Subcutaneous abdominal adipose tissue (tissue), 5 donors: ENCODE measurements at regions not wholly inside any gene's neighbourhood (a gene's known extent, or its start where the extent isn't known, plus 50 kb on each side); places are given as distances from the start of the nearest gene placed in this dataset.
"Not testable (repeated sequence)": the region's sequence is repeated elsewhere in the genome, so short reads cannot be mapped to it uniquely, and the experiment has no call there.

Source experiments
- H3K27ac ChIP-seq: one replicate; pipeline ENCODE4 v1.7.0; 2013; ENCODE audit warnings: low read depth, mild to moderate bottlenecking, inconsistent platforms, low read length, moderate library complexity
- H3K27me3 ChIP-seq, 5 donors: one replicate each; pipeline ENCODE4 v1.7.0; 2013; ENCODE audit warnings: low read length in 5 of 5, inconsistent platforms in 1 of 5; ENCODE audit not compliant: control insufficient read depth in 5 of 5, insufficient read depth in 4 of 5
- H3K36me3 ChIP-seq, 5 donors: one replicate each; pipeline ENCODE4 v1.7.0; 2013; ENCODE audit warnings: low read length in 5 of 5; ENCODE audit not compliant: control insufficient read depth in 5 of 5, insufficient read depth in 5 of 5
- H3K4me1 ChIP-seq, 5 donors: one replicate each; pipeline ENCODE4 v1.7.0; 2013; ENCODE audit warnings: low read length in 5 of 5, mild to moderate bottlenecking in 3 of 5, moderate library complexity in 1 of 5; ENCODE audit not compliant: control insufficient read depth in 5 of 5, insufficient read depth in 5 of 5
- H3K4me3 ChIP-seq, 5 donors: one replicate each; pipeline ENCODE4 v1.7.0; 2013; ENCODE audit warnings: low read length in 5 of 5, low read depth in 1 of 5
- H3K9ac ChIP-seq, 5 donors: one replicate each; pipeline ENCODE4 v1.7.0; 2013; ENCODE audit warnings: low read length in 5 of 5, mild to moderate bottlenecking in 4 of 5, moderate library complexity in 3 of 5
- H3K9me3 ChIP-seq, 5 donors: one replicate each; pipeline ENCODE4 v1.7.0; 2013; ENCODE audit warnings: low read length in 5 of 5; ENCODE audit not compliant: control insufficient read depth in 5 of 5
- donor health status: healthy.
- donor health status: healthy.
- donor health status: healthy.
- donor health status: healthy.
- donor health status: healthy.

- no peaks in the 10 kb centered on the region for H3K4me1 ChIP-seq
- H3K4me3 ChIP-seq: no peak overlapping the region
- no peaks in the 10 kb centered on the region for H3K27me3 ChIP-seq
- H3K9me3 ChIP-seq: no peaks in the 10 kb centered on the region
- no peak overlapping the region for H3K27ac ChIP-seq
- no peaks in the 10 kb centered on the region for H3K36me3 ChIP-seq
- H3K9ac ChIP-seq: no peak overlapping the region
These were observed 92.3 kb upstream of the ETV3 start for GRCh38 chr1:157230500-157230899.

GRCh38 chr1:157227700-157228099 lies 89.5 kb upstream of the ETV3 start:
- H3K36me3 ChIP-seq: no peaks in the 10 kb centered on the region
- H3K9ac ChIP-seq: no peak overlapping the region
- no peak overlapping the region for H3K27ac ChIP-seq
- H3K9me3 ChIP-seq: peaks cover 0 to 5% (median 0%) of the 10 kb centered on the region in 5 donors
- H3K4me1 ChIP-seq: no peaks in the 10 kb centered on the region
- peaks cover 0 to 4% (median 0%) of the 10 kb centered on the region in 5 donors for H3K27me3 ChIP-seq
- no peak overlapping the region for H3K4me3 ChIP-seq

GRCh38 chr1:157226739-157227138 lies 88.5 kb upstream of the ETV3 start:
- peaks cover 0 to 5% (median 0%) of the 10 kb centered on the region in 5 donors for H3K9me3 ChIP-seq
- H3K9ac ChIP-seq: no peak overlapping the region
- no peak overlapping the region for H3K4me3 ChIP-seq
- no peak overlapping the region for H3K27ac ChIP-seq
- no peaks in the 10 kb centered on the region for H3K36me3 ChIP-seq
- H3K27me3 ChIP-seq: peaks cover 0 to 4% (median 0%) of the 10 kb centered on the region in 5 donors
- no peaks in the 10 kb centered on the region for H3K4me1 ChIP-seq

GRCh38 chr1:157219600-157219999 lies 81.4 kb upstream of the ETV3 start:
- Histone ChIP-seq H3K36me3 (no peaks in the 10 kb centered on the region), H3K4me1 (no peaks in the 10 kb centered on the region), H3K27ac (no peak overlapping the region), H3K27me3 (peaks cover 0 to 22% (median 8%) of the 10 kb centered on the region in 5 donors), H3K9me3 (peaks cover 0 to 12% (median 6%) of the 10 kb centered on the region in 5 donors), H3K9ac (no peak overlapping the region), H3K4me3 (no peak overlapping the region)

GRCh38 chr1:157219182-157219581 lies 81.0 kb upstream of the ETV3 start:
- Histone ChIP-seq H3K36me3 (no peaks in the 10 kb centered on the region), H3K4me3 (no peak overlapping the region), H3K9me3 (peaks cover 0 to 15% (median 6%) of the 10 kb centered on the region in 5 donors), H3K27me3 (peaks cover 0 to 22% (median 8%) of the 10 kb centered on the region in 5 donors), H3K9ac (no peak overlapping the region), H3K4me1 (no peaks in the 10 kb centered on the region), H3K27ac (no peak overlapping the region)

GRCh38 chr1:157218671-157219070 lies 80.5 kb upstream of the ETV3 start:
- peaks cover 0 to 21% (median 6%) of the 10 kb centered on the region in 5 donors for H3K9me3 ChIP-seq

GRCh38 chr1:157217486-157217885 lies 79.3 kb upstream of the ETV3 start:
- Histone ChIP-seq H3K27me3 (peaks cover 0 to 22% (median 8%) of the 10 kb centered on the region in 5 donors), H3K36me3 (no peaks in the 10 kb centered on the region), H3K27ac (no peak overlapping the region), H3K9ac (no peak overlapping the region), H3K4me1 (no peaks in the 10 kb centered on the region), H3K9me3 (peaks cover 0 to 22% (median 6%) of the 10 kb centered on the region in 5 donors), H3K4me3 (no peak overlapping the region)

More at GRCh38 chr1:157218671-157219070, 80.5 kb upstream of the ETV3 start:
- no peak overlapping the region for H3K27ac ChIP-seq
- H3K4me3 ChIP-seq: no peak overlapping the region
- H3K4me1 ChIP-seq: no peaks in the 10 kb centered on the region
- no peak overlapping the region for H3K9ac ChIP-seq
- no peaks in the 10 kb centered on the region for H3K36me3 ChIP-seq
- H3K27me3 ChIP-seq: peaks cover 0 to 22% (median 8%) of the 10 kb centered on the region in 5 donors

- Histone ChIP-seq H3K4me3 (no peak overlapping the region), H3K27ac (no peak overlapping the region), H3K9me3 (peaks cover 0 to 24% (median 6%) of the 10 kb centered on the region in 5 donors), H3K9ac (no peak overlapping the region), H3K36me3 (no peaks in the 10 kb centered on the region), H3K27me3 (peaks cover 0 to 15% (median 4%) of the 10 kb centered on the region in 5 donors), H3K4me1 (no peaks in the 10 kb centered on the region)
These were observed 75.6 kb upstream of the ETV3 start for GRCh38 chr1:157213836-157214235.

GRCh38 chr1:157209514-157209913 lies 71.3 kb upstream of the ETV3 start:
- Histone ChIP-seq H3K27me3 (peaks cover 0 to 3% (median 2%) of the 10 kb centered on the region in 5 donors), H3K4me1 (no peaks in the 10 kb centered on the region), H3K4me3 (no peak overlapping the region), H3K9me3 (peaks cover 0 to 11% (median 6%) of the 10 kb centered on the region in 5 donors), H3K9ac (no peak overlapping the region), H3K36me3 (no peaks in the 10 kb centered on the region), H3K27ac (no peak overlapping the region)

- H3K27me3 ChIP-seq: peaks cover 3 to 10% (median 7%) of the 10 kb centered on the region in 5 donors
- not testable (repeated sequence) for H3K27ac ChIP-seq, H3K36me3 ChIP-seq, H3K9me3 ChIP-seq, H3K4me1 ChIP-seq, H3K9ac ChIP-seq, H3K4me3 ChIP-seq
These were observed 67.8 kb upstream of the ETV3 start for GRCh38 chr1:157205982-157206381.
